Liver (tissue), 8 donors: ENCODE measurements at regions not wholly inside any gene's neighbourhood (a gene's known extent, or its start where the extent isn't known, plus 50 kb on each side); places are given as distances from the start of the nearest gene placed in this dataset.

Experiments used
- DNase-seq: peaks from one replicate; pipeline ENCODE4 v3.0.0-alpha.2; 2017; ENCODE audit warnings: low spot score
- H3K27ac ChIP-seq, 2 donors: one replicate each; pipeline ENCODE4 v1.7.0; 2013; ENCODE audit warnings: inconsistent platforms in 2 of 2, low read length in 2 of 2, control low read depth in 1 of 2, low read depth in 1 of 2, mild to moderate bottlenecking in 1 of 2
- H3K27me3 ChIP-seq, 4 donors: one replicate each; pipeline versions ENCODE4 v1.6.1 to v1.7.0; 2013; ENCODE audit warnings: low read length in 3 of 4, inconsistent platforms in 1 of 4, mild to moderate bottlenecking in 1 of 4, moderate library complexity in 1 of 4; ENCODE audit not compliant: control insufficient read depth in 4 of 4, insufficient read depth in 4 of 4
- H3K36me3 ChIP-seq, 4 donors: one replicate each; pipeline versions ENCODE4 v1.6.1 to v1.7.0; 2013; ENCODE audit warnings: low read length in 3 of 4, mild to moderate bottlenecking in 3 of 4, low read depth in 1 of 4, moderate library complexity in 1 of 4; ENCODE audit not compliant: control insufficient read depth in 4 of 4, insufficient read depth in 3 of 4
- H3K4me1 ChIP-seq, 4 donors: one replicate each; pipeline versions ENCODE4 v1.6.1 to v1.7.0; 2013; ENCODE audit warnings: low read length in 3 of 4, mild to moderate bottlenecking in 3 of 4, moderate library complexity in 1 of 4; ENCODE audit not compliant: control insufficient read depth in 4 of 4, insufficient read depth in 4 of 4
- H3K4me3 ChIP-seq, 3 donors: one replicate each; pipeline versions ENCODE4 v1.6.1 to v1.7.0; 2013; ENCODE audit warnings: low read length in 3 of 3, control low read depth in 1 of 3, low read depth in 1 of 3, mild to moderate bottlenecking in 1 of 3
- H3K9ac ChIP-seq, 2 donors: one replicate each; pipeline ENCODE4 v1.7.0; 2013; ENCODE audit warnings: low read length in 2 of 2, mild to moderate bottlenecking in 2 of 2, moderate library complexity in 2 of 2, control low read depth in 1 of 2, low read depth in 1 of 2
- H3K9me3 ChIP-seq, 4 donors: one replicate each; pipeline versions ENCODE4 v1.6.1 to v1.7.0; 2013; ENCODE audit warnings: low read length in 3 of 4; ENCODE audit not compliant: control insufficient read depth in 4 of 4
- CTCF ChIP-seq: fragments of 150-350 bp; IDR thresholded peaks from 2 replicates; pipeline ENCODE4 v1.5.1; 2017; ENCODE audit warnings: improper control_type of control experiment, low read depth, low read length; ENCODE audit not compliant: missing input control
- EGR1 ChIP-seq, 2 donors: IDR thresholded peaks; 2 replicates each; pipeline ENCODE4 v1.6.1; 2016 to 2018; ENCODE audit warnings: antibody characterized with exemption in 2 of 2, low read depth in 2 of 2
- FOXA1 ChIP-seq: IDR thresholded peaks from 2 replicates; pipeline ENCODE4 v1.6.1; 2016; ENCODE audit warnings: antibody characterized with exemption
- FOXA2 ChIP-seq: IDR thresholded peaks from 2 replicates; pipeline ENCODE4 v1.6.1; 2016; ENCODE audit warnings: antibody characterized with exemption
- HNF4A ChIP-seq, 2 donors: conservative IDR thresholded peaks; 2 replicates each; pipeline ENCODE4 v1.6.1; 2016; ENCODE audit warnings: antibody characterized with exemption in 2 of 2, mild to moderate bottlenecking in 2 of 2
- HNF4G ChIP-seq: IDR thresholded peaks from 2 replicates; pipeline ENCODE4 v1.6.1; 2016; ENCODE audit warnings: antibody characterized with exemption
- JUND ChIP-seq, 2 donors: IDR thresholded peaks; 2 replicates each; pipeline ENCODE4 v1.6.1; 2016; ENCODE audit warnings: antibody characterized with exemption in 2 of 2
- MAX ChIP-seq: IDR thresholded peaks from 2 replicates; pipeline ENCODE4 v1.6.1; 2016; ENCODE audit warnings: antibody characterized with exemption
- NR2F2 ChIP-seq: IDR thresholded peaks from 2 replicates; pipeline ENCODE4 v1.6.1; 2016; ENCODE audit warnings: antibody characterized with exemption
- RAD21 ChIP-seq, 2 donors: IDR thresholded peaks; 2 replicates each; pipeline ENCODE4 v1.6.1; 2016; ENCODE audit warnings: antibody characterized with exemption in 2 of 2, mild to moderate bottlenecking in 2 of 2
- RXRA ChIP-seq, 2 donors: IDR thresholded peaks; 2 replicates each; pipeline ENCODE4 v1.6.1; 2017 to 2018; ENCODE audit warnings: antibody characterized with exemption in 2 of 2, mild to moderate bottlenecking in 1 of 2
- SP1 ChIP-seq: IDR thresholded peaks from 2 replicates; pipeline ENCODE4 v1.6.1; 2018; ENCODE audit warnings: antibody characterized with exemption, mild to moderate bottlenecking
- TAF1 ChIP-seq: conservative IDR thresholded peaks from 2 replicates; pipeline ENCODE4 v1.6.1; 2016; ENCODE audit warnings: antibody characterized with exemption, mild to moderate bottlenecking
- YY1 ChIP-seq: IDR thresholded peaks from 2 replicates; pipeline ENCODE4 v1.6.1; 2016; ENCODE audit warnings: antibody characterized with exemption, mild to moderate bottlenecking
- WGBS: extraction: QIAGEN DNeasy Blood & Tissue Kit; methylation state at CpG from one replicate; pipeline ENCODE4 v1.1.7; 2013; 5-methylcytosine and 5-hydroxymethylcytosine counted together
- TF ChIP-seq, protein P1 (sequence below): IDR thresholded peaks from 2 replicates; pipeline ENCODE4 v1.6.1; 2016; ENCODE audit warnings: antibody characterized with exemption
- TF ChIP-seq, protein P2 (sequence below): IDR thresholded peaks from 2 replicates; pipeline ENCODE4 v1.6.1; 2016; ENCODE audit warnings: antibody characterized with exemption
- TF ChIP-seq, protein P3 (sequence below): IDR thresholded peaks from 2 replicates; pipeline ENCODE4 v1.6.1; 2016; ENCODE audit warnings: antibody characterized with exemption, mild to moderate bottlenecking
- donor health status: healthy.
- donor health status: healthy.
- donor health status: healthy.
- donor health status: healthy.
- donor health status: healthy.

DNA sequence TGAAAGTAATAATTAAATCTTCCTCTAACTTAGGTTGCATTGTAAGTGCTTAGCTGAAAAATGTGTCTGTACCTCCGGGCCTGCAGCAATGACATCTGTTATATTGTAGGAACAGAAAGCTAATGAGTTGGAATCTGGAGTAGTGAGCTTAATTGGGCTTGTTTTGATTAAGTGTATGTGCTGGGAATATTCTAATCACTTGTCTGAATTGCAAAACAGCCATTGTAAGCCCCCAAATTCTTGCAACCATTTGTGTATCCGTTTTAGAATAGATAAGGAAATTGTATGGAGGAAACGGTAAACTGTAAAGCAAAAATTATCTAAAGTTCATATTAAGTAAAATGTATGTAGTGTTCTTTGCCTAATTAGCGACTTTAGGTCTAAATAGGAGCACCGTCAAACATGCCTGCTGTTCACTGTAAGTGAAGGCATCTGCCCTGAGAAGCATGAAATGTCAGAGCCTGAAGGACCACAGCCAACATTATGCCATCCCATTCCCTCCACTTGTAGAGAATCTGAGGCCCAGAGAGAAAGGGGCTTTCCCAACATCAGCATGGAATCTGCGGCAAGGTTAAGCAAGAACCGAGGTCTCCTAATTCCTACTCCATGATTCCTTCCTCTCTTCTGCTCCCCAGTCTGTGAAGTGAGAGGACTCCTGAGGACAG, 466.4 kb downstream of the TDRD15 start:
- Histone ChIP-seq H3K4me3 (no peak overlapping the region), H3K9me3 (no peaks in the 10 kb centered on the region), H3K27ac (no peak overlapping the region), H3K36me3 (no peaks in the 10 kb centered on the region), H3K4me1 (no peaks in the 10 kb centered on the region), H3K9ac (no peak overlapping the region), H3K27me3 (no peaks in the 10 kb centered on the region)
- no peak for DNase-seq
- 81% methylated on average over 7 of the region's 7 CpGs for WGBS
- no peak for TF ChIP-seq JUND (IDR thresholded peaks at IDR 0.05)
- no peak for TF ChIP-seq FOXA1

GRCh38 chr2:21591926-21592325, 468.2 kb downstream of the TDRD15 start:
- Histone ChIP-seq H3K36me3 (no peaks in the 10 kb centered on the region), H3K27me3 (no peaks in the 10 kb centered on the region), H3K4me3 (no peak overlapping the region), H3K27ac (no peak overlapping the region), H3K9ac (no peak overlapping the region), H3K9me3 (no peaks in the 10 kb centered on the region), H3K4me1 (no peaks in the 10 kb centered on the region)
- no peak for DNase-seq
- WGBS: 84% methylated on average over 1 of the region's 1 CpG
- TF ChIP-seq, protein P1, sequence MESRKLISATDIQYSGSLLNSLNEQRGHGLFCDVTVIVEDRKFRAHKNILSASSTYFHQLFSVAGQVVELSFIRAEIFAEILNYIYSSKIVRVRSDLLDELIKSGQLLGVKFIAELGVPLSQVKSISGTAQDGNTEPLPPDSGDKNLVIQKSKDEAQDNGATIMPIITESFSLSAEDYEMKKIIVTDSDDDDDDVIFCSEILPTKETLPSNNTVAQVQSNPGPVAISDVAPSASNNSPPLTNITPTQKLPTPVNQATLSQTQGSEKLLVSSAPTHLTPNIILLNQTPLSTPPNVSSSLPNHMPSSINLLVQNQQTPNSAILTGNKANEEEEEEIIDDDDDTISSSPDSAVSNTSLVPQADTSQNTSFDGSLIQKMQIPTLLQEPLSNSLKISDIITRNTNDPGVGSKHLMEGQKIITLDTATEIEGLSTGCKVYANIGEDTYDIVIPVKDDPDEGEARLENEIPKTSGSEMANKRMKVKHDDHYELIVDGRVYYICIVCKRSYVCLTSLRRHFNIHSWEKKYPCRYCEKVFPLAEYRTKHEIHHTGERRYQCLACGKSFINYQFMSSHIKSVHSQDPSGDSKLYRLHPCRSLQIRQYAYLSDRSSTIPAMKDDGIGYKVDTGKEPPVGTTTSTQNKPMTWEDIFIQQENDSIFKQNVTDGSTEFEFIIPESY: no peak
- TF ChIP-seq YY1: no peak
- no peak for TF ChIP-seq CTCF
- TF ChIP-seq HNF4G: no peak
- TF ChIP-seq EGR1 (IDR thresholded peaks at IDR 0.05; ENCODE audit: low read depth in 2 of 2): no peak
- no peak for TF ChIP-seq NR2F2
- no peak for TF ChIP-seq MAX
- no peak for TF ChIP-seq RAD21 (IDR thresholded peaks at IDR 0.05)
- no peak for TF ChIP-seq HNF4A (conservative IDR thresholded peaks at IDR 0.05)
- TF ChIP-seq TAF1: no peak
- no peak for TF ChIP-seq SP1
- TF ChIP-seq JUND (IDR thresholded peaks at IDR 0.05): no peak
- TF ChIP-seq FOXA1: no peak
- TF ChIP-seq, protein P2, sequence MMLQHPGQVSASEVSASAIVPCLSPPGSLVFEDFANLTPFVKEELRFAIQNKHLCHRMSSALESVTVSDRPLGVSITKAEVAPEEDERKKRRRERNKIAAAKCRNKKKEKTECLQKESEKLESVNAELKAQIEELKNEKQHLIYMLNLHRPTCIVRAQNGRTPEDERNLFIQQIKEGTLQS: no peak
- TF ChIP-seq FOXA2: no peak
- TF ChIP-seq, protein P3, sequence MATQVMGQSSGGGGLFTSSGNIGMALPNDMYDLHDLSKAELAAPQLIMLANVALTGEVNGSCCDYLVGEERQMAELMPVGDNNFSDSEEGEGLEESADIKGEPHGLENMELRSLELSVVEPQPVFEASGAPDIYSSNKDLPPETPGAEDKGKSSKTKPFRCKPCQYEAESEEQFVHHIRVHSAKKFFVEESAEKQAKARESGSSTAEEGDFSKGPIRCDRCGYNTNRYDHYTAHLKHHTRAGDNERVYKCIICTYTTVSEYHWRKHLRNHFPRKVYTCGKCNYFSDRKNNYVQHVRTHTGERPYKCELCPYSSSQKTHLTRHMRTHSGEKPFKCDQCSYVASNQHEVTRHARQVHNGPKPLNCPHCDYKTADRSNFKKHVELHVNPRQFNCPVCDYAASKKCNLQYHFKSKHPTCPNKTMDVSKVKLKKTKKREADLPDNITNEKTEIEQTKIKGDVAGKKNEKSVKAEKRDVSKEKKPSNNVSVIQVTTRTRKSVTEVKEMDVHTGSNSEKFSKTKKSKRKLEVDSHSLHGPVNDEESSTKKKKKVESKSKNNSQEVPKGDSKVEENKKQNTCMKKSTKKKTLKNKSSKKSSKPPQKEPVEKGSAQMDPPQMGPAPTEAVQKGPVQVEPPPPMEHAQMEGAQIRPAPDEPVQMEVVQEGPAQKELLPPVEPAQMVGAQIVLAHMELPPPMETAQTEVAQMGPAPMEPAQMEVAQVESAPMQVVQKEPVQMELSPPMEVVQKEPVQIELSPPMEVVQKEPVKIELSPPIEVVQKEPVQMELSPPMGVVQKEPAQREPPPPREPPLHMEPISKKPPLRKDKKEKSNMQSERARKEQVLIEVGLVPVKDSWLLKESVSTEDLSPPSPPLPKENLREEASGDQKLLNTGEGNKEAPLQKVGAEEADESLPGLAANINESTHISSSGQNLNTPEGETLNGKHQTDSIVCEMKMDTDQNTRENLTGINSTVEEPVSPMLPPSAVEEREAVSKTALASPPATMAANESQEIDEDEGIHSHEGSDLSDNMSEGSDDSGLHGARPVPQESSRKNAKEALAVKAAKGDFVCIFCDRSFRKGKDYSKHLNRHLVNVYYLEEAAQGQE: no peak
- TF ChIP-seq RXRA (IDR thresholded peaks at IDR 0.05): no peak
